Smooth muscle cell (in vitro differentiated cells): ENCODE measurements at regions not wholly inside any gene's neighbourhood (a gene's known extent, or its start where the extent isn't known, plus 50 kb on each side); places are given as distances from the start of the nearest gene placed in this dataset.
A peak's percentile ranks its signal among the peaks of the same experiment; 100 is the strongest.
"Not testable (repeated sequence)": the region's sequence is repeated elsewhere in the genome, so short reads cannot be mapped to it uniquely, and the experiment has no call there.

ENCODE experiments used
- DNase-seq: peaks from one replicate; lab custom pipeline; 2025; ENCODE audit not compliant: unreplicated experiment; lab: John Stamatoyannopoulos, UW
- H2AFZ ChIP-seq: fragments of 200-600 bp; sonication (generic); 2 replicates; pipeline ENCODE4 v1.6.0; 2016; ENCODE audit warnings: antibody characterized with exemption, low read depth, mild to moderate bottlenecking
- H3F3A ChIP-seq: fragments of 200-600 bp; sonication (generic); 2 replicates; pipeline ENCODE4 v1.6.0; 2017; ENCODE audit warnings: antibody characterized with exemption, low read depth
- H3K27ac ChIP-seq: fragments of 200-600 bp; sonication (generic); 2 replicates; pipeline ENCODE4 v1.5.1; 2016; ENCODE audit warnings: low read depth, mild to moderate bottlenecking
- H3K27me3 ChIP-seq: fragments of 200-600 bp; sonication (generic); 2 replicates; pipeline ENCODE4 v1.6.1; 2016; ENCODE audit warnings: low read depth, mild to moderate bottlenecking
- H3K36me3 ChIP-seq: fragments of 200-600 bp; sonication (generic); 2 replicates; pipeline ENCODE4 v1.5.1; 2016; ENCODE audit warnings: low read depth
- H3K4me1 ChIP-seq: fragments of 200-600 bp; sonication (generic); 2 replicates; pipeline ENCODE4 v1.5.1; 2016; ENCODE audit warnings: low read depth
- H3K4me2 ChIP-seq: fragments of 200-600 bp; sonication (generic); 2 replicates; pipeline ENCODE4 v1.6.0; 2016; ENCODE audit warnings: mild to moderate bottlenecking
- H3K4me3 ChIP-seq: fragments of 200-600 bp; sonication (generic); 2 replicates; pipeline ENCODE4 v1.5.1; 2016; ENCODE audit warnings: mild to moderate bottlenecking
- H3K79me2 ChIP-seq: fragments of 200-600 bp; sonication (generic); 2 replicates; pipeline ENCODE4 v1.6.0; 2016; ENCODE audit warnings: low read depth, mild to moderate bottlenecking
- H3K9ac ChIP-seq: fragments of 200-600 bp; sonication (generic); 2 replicates; pipeline ENCODE4 v1.6.0; 2016; ENCODE audit warnings: low read depth
- H3K9me3 ChIP-seq: fragments of 200-600 bp; sonication (generic); replicated peaks from 2 replicates; pipeline ENCODE4 v1.5.1; 2016; ENCODE audit warnings: low read depth
- H4K20me1 ChIP-seq: fragments of 200-600 bp; sonication (generic); 2 replicates; pipeline ENCODE4 v1.6.0; 2016; ENCODE audit warnings: low read depth
- WGBS: methylation state at CpG from one replicate; pipeline ENCODE4 v1.1.7; 2016; ENCODE audit warnings: low lambda C conversion rate; 5-methylcytosine and 5-hydroxymethylcytosine counted together
- TF ChIP-seq, protein P1 (sequence below): fragments of 200-600 bp; sonication (generic); IDR thresholded peaks from 2 replicates; pipeline ENCODE4 v1.5.1; 2017; ENCODE audit warnings: borderline replicate concordance, mild to moderate bottlenecking, antibody characterized with exemption; ENCODE audit not compliant: insufficient read depth, poor library complexity, severe bottlenecking

DNA sequence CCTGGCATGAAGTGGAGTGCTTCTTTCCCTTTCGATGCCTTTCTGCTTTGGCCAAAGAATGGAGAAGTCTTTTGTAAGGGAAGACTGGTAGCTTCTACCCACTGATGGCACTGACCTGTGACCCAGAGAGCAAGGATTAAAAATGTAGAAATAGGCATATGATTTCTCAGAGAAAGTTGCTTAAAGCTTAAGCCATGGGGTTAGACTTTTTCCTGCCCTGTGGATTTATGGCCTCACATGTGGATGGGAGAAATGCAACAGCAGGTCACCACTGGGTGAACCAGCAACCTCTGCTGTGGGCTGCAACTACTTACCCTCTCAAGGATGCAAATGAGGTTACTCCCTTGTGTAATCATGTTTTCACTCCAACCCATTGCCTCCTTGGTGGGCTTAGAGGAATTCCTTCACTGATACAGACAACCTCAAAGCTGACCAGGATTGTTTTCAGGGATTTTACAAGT lies 86.7 kb upstream of the CDC42EP3 start:
- H3K9me3 ChIP-seq, DNase-seq, H4K20me1 ChIP-seq, H2AFZ ChIP-seq, H3K4me1 ChIP-seq, H3K79me2 ChIP-seq, H3K4me3 ChIP-seq, H3F3A ChIP-seq, H3K27me3 ChIP-seq, H3K27ac ChIP-seq, H3K9ac ChIP-seq, H3K36me3 ChIP-seq, H3K4me2 ChIP-seq: not testable (repeated sequence)
- 91% methylated on average over 1 of the region's 1 CpG for WGBS

DNA sequence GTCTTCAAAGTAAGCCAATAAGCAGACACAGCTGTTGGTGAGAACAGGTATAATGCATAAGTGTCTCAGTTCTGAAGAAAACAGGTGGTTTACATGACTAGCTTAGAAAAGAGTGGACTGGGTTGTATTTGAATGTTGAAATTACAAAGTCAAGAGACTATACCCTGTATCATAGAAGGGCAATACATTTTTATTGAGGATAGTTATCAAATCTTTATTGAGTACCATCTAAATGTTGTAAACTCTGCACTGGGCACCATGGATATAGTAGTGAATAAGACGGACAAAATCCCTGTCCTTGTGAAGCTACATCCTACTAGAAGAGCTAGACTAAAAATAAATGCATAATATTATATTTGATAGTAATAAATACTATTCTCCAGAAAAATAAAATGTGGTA lies 88.5 kb upstream of the CDC42EP3 start:
- H3K4me2 ChIP-seq, H3K4me3 ChIP-seq, H3K79me2 ChIP-seq, H3K27ac ChIP-seq, H3F3A ChIP-seq, H4K20me1 ChIP-seq, H3K36me3 ChIP-seq, DNase-seq, H3K27me3 ChIP-seq, H3K9ac ChIP-seq, H3K4me1 ChIP-seq, H3K9me3 ChIP-seq, H2AFZ ChIP-seq: not testable (repeated sequence)
- 87% methylated on average over 1 of the region's 1 CpG for WGBS

DNA sequence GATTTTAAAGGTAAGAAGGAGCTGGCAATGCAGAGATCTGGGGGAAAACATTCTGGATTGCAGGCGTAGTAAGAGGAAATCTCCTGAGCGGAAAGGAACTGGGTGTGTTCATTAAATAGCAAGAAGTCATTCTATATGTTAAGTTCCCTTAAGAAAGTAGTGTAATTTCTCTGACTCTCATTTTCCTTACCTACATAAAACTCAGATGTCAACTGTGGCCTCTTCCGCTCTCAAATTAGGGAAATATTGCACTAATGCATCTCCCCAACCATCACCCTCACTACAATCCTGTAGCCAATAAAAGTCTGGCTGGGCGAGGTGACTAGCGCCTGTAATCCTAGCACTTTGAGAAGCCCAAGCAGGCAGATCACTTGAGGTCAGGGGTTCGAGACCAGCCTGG lies 89.0 kb upstream of the CDC42EP3 start:
- no peak for DNase-seq
- 92% methylated on average over 6 of the region's 6 CpGs for WGBS
- no peaks in the 10 kb centered on the region for H3K36me3 ChIP-seq
- TF ChIP-seq, protein P1, sequence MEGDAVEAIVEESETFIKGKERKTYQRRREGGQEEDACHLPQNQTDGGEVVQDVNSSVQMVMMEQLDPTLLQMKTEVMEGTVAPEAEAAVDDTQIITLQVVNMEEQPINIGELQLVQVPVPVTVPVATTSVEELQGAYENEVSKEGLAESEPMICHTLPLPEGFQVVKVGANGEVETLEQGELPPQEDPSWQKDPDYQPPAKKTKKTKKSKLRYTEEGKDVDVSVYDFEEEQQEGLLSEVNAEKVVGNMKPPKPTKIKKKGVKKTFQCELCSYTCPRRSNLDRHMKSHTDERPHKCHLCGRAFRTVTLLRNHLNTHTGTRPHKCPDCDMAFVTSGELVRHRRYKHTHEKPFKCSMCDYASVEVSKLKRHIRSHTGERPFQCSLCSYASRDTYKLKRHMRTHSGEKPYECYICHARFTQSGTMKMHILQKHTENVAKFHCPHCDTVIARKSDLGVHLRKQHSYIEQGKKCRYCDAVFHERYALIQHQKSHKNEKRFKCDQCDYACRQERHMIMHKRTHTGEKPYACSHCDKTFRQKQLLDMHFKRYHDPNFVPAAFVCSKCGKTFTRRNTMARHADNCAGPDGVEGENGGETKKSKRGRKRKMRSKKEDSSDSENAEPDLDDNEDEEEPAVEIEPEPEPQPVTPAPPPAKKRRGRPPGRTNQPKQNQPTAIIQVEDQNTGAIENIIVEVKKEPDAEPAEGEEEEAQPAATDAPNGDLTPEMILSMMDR: no peak
- peaks cover under 1% of the 10 kb centered on the region for H3F3A ChIP-seq
- H4K20me1 ChIP-seq: no peaks in the 10 kb centered on the region
- peaks cover 14% of the 10 kb centered on the region for H3K4me1 ChIP-seq
- H2AFZ ChIP-seq: no peak overlapping the region
- H3K79me2 ChIP-seq: no peaks in the 10 kb centered on the region
- no peak overlapping the region for H3K27ac ChIP-seq
- no peaks in the 10 kb centered on the region for H3K9me3 ChIP-seq
- H3K9ac ChIP-seq: no peak overlapping the region
- H3K4me3 ChIP-seq: no peak overlapping the region
- H3K4me2 ChIP-seq: no peak overlapping the region
- no peaks in the 10 kb centered on the region for H3K27me3 ChIP-seq

DNA sequence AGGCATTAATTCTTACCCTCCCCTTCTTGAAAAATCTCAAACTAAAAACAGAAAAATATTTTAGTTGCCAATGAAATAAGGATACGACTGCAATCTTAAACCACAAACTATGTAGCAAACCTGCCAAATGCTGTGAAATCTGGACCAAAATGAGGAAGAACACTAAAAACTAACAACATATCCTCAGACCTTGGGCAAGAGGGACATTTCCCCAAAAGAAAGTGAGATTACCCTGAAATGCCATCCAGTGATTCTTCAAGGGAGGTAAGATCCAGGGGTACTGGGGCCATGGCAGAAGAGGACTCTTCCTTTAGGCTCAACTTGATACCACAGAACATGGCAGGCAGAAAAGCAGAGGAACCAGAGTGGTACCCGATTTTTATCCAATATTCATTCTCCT lies 90.8 kb upstream of the CDC42EP3 start:
- WGBS: 98% methylated on average over 2 of the region's 2 CpGs
- not testable (repeated sequence) for DNase-seq, H3K36me3 ChIP-seq, H3K4me2 ChIP-seq, H2AFZ ChIP-seq, H3K4me3 ChIP-seq, H3K27ac ChIP-seq, H3K79me2 ChIP-seq, H3K27me3 ChIP-seq, H4K20me1 ChIP-seq, H3K9me3 ChIP-seq, H3K9ac ChIP-seq, H3F3A ChIP-seq
- H3K4me1 ChIP-seq: peaks cover 26% of the 10 kb centered on the region

DNA sequence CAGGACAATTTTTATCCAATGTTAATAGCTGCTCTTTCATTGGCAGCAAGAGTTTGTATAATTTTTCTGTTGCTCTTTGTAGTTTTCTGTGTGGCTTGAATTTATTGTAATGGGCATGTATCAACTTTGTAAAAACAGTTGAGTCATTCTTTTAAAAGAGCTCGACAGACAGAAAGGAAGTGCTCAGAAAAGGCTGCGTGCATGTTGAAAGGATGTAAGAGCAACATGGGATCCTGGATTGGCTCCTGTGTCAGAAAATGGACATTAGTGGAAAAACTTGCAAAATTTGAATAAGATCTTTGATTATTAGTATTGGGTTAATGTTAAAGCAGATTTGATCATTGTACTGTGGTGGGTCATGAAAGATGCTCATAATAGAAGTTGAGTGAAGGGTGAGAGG lies 93.3 kb upstream of the CDC42EP3 start:
- no peaks in the 10 kb centered on the region for H3K9me3 ChIP-seq
- H4K20me1 ChIP-seq: no peaks in the 10 kb centered on the region
- H2AFZ ChIP-seq: no peak overlapping the region
- H3K27ac ChIP-seq: peak overlapping the region; percentile 85
- TF ChIP-seq, protein P1: no peak
- peak overlapping the region; percentile 51 for H3K4me2 ChIP-seq
- DNase-seq: no peak
- WGBS: 0% methylated on average over 2 of the region's 2 CpGs
- peaks cover 21% of the 10 kb centered on the region for H3K4me1 ChIP-seq
- H3K4me3 ChIP-seq: no peak overlapping the region
- H3K9ac ChIP-seq: no peak overlapping the region
- peaks cover 15% of the 10 kb centered on the region for H3F3A ChIP-seq
- H3K36me3 ChIP-seq: no peaks in the 10 kb centered on the region
- H3K27me3 ChIP-seq: no peaks in the 10 kb centered on the region
- H3K79me2 ChIP-seq: no peaks in the 10 kb centered on the region
